ENCODE measurements at regions not wholly inside any gene's neighbourhood (a gene's known extent, or its start where the extent isn't known, plus 50 kb on each side); places are given as distances from the start of the nearest gene placed in this dataset.

DNA sequence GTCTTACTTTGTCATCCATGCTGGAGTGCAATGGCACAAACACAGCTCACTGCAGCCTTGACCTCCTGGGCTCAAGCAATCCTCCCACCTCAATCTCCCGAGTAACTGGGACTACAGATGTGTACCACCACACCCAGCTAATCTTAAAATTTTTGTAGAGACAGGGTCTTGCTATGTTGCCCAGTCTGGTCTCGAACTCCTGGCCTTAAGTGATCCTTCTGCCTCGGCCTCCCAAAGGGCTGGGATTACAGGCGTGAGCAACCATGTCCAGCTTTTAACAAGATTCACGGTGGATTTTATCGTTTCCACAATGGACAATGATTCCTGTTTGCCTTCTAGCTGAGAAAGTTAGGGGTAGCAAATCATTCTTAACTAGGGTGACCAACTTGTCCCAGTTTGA lies 165.9 kb downstream of the ZNF608 start:
- TF ChIP-seq EZH2 (IDR thresholded peaks at IDR 0.05; ENCODE audit: insufficient read depth, poor library complexity, severe bottlenecking) (no peak), EZH2phosphoT487 (IDR thresholded peaks at IDR 0.05; ENCODE audit: insufficient read depth, low read depth) (no peak)
